GM19372 (cell line): ENCODE measurements at regions not wholly inside any gene's neighbourhood (a gene's known extent, or its start where the extent isn't known, plus 50 kb on each side); places are given as distances from the start of the nearest gene placed in this dataset.
"Not testable (repeated sequence)": the region's sequence is repeated elsewhere in the genome, so short reads cannot be mapped to it uniquely, and the experiment has no call there.

Experiments used
- ATAC-seq: cut with Tn5 transposase; IDR thresholded peaks from one replicate; pipeline ENCODE4 v1.9.1; 2021; ENCODE audit warnings: mild to moderate bottlenecking, low read depth, moderate library complexity; ENCODE audit not compliant: unreplicated experiment

GRCh38 chr6:9161731-9162130 is 726.4 kb upstream of the SLC35B3 start:
- no peak for ATAC-seq

- no peak for ATAC-seq
Observed at GRCh38 chr6:9159051-9159450, 723.7 kb upstream of the SLC35B3 start.

GRCh38 chr6:9155836-9156235 is 720.5 kb upstream of the SLC35B3 start:
- no peak for ATAC-seq

- no peak for ATAC-seq
Observed at GRCh38 chr6:9143140-9143539, 707.8 kb upstream of the SLC35B3 start.

GRCh38 chr6:9140951-9141460 is 705.7 kb upstream of the SLC35B3 start:
- ATAC-seq: no peak

GRCh38 chr6:9140172-9140571 is 704.8 kb upstream of the SLC35B3 start:
- no peak for ATAC-seq

- ATAC-seq: no peak
Observed at GRCh38 chr6:9139746-9140145, 704.4 kb upstream of the SLC35B3 start.

- ATAC-seq: no peak
Observed at GRCh38 chr6:9138936-9139335, 703.6 kb upstream of the SLC35B3 start.

GRCh38 chr6:9136141-9136822 is 700.9 kb upstream of the SLC35B3 start:
- ATAC-seq: no peak

GRCh38 chr6:9131616-9132015 is 696.3 kb upstream of the SLC35B3 start:
- no peak for ATAC-seq

- no peak for ATAC-seq
Observed at GRCh38 chr6:9131201-9131600, 695.9 kb upstream of the SLC35B3 start.

- no peak for ATAC-seq
Observed at GRCh38 chr6:9128970-9129369, 693.6 kb upstream of the SLC35B3 start.

GRCh38 chr6:9126878-9127560 is 691.7 kb upstream of the SLC35B3 start:
- no peak for ATAC-seq

GRCh38 chr6:9126034-9126433 is 690.7 kb upstream of the SLC35B3 start:
- not testable (repeated sequence) for ATAC-seq

GRCh38 chr6:9121549-9121948 is 686.2 kb upstream of the SLC35B3 start:
- ATAC-seq: no peak

- ATAC-seq: no peak
Observed at GRCh38 chr6:9116026-9116425, 680.7 kb upstream of the SLC35B3 start.

GRCh38 chr6:9112544-9112943 is 677.2 kb upstream of the SLC35B3 start:
- ATAC-seq: no peak

- ATAC-seq: no peak
Observed at GRCh38 chr6:9103876-9104521, 668.7 kb upstream of the SLC35B3 start.

- ATAC-seq: no peak
Observed at GRCh38 chr6:9101920-9102319, 666.6 kb upstream of the SLC35B3 start.

GRCh38 chr6:9100869-9101580 is 665.7 kb upstream of the SLC35B3 start:
- no peak for ATAC-seq

GRCh38 chr6:9095729-9096128 is 660.4 kb upstream of the SLC35B3 start:
- ATAC-seq: no peak
